ENCODE measurements at regions not wholly inside any gene's neighbourhood (a gene's known extent, or its start where the extent isn't known, plus 50 kb on each side); places are given as distances from the start of the nearest gene placed in this dataset.
A peak's percentile ranks its signal among the peaks of the same experiment; 100 is the strongest.

DNA sequence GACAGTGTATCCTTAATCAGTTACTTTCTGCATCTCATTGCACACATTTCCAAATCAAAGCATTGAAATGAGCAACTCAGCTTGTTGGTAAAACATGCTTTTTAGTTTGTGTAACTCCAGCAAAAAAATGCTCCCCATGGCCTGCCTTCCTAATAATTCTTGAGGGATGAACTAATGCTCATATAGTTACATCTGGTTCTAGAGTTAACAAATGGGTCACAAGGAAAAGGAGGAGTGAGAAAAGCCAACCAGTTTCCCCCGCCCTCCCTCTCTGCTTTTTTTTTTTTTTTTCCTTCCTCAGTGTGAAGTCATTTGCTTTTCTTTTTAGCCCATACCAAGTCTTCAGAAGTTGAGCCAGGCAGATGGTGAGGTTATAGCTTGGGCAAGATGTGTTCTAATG is 231.7 kb downstream of the MTX2 start:
- Histone ChIP-seq H3K4me3 (no peak overlapping the region), H3K27me3 (replicated peaks; ENCODE audit: insufficient read depth) (no peaks in the 10 kb centered on the region), H3K36me3 (no peaks in the 10 kb centered on the region), H3K9me3 (no peaks in the 10 kb centered on the region), H3K27ac (no peak overlapping the region), H3K4me1 (ENCODE audit: control insufficient read depth in 1 of 2, low read depth in 2 of 2) (peaks cover 3 to 13% of the 10 kb centered on the region in 2 donors)
- TF ChIP-seq, protein P1, sequence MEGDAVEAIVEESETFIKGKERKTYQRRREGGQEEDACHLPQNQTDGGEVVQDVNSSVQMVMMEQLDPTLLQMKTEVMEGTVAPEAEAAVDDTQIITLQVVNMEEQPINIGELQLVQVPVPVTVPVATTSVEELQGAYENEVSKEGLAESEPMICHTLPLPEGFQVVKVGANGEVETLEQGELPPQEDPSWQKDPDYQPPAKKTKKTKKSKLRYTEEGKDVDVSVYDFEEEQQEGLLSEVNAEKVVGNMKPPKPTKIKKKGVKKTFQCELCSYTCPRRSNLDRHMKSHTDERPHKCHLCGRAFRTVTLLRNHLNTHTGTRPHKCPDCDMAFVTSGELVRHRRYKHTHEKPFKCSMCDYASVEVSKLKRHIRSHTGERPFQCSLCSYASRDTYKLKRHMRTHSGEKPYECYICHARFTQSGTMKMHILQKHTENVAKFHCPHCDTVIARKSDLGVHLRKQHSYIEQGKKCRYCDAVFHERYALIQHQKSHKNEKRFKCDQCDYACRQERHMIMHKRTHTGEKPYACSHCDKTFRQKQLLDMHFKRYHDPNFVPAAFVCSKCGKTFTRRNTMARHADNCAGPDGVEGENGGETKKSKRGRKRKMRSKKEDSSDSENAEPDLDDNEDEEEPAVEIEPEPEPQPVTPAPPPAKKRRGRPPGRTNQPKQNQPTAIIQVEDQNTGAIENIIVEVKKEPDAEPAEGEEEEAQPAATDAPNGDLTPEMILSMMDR (IDR thresholded peaks at IDR 0.05), result no peak
- ATAC-seq (ENCODE audit: insufficient number of reproducible peaks, low FRiP score, low read depth) (peak; percentile 68), DNase-seq (ENCODE audit: low spot score) (no peak)

DNA sequence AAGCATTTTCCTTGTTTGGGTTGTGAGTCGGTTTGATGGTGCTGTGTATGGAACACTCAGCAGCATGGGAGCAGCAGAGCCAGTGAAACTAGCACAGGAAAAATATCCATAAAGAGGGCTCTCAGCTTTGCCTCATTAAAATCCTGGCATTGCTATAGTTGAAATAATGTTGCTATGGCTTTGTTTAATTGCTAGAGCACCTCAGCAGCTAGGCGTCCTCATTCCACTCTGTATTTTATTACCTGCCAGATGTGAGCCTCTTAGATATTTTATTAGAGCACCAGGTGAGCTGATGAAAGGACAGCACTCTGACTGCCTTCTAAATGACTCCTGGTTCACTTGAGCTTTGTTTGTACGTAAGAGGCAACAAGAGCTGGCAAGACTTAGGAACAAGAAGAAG is 232.4 kb downstream of the MTX2 start:
- Histone ChIP-seq H3K36me3 (no peaks in the 10 kb centered on the region), H3K27me3 (replicated peaks; ENCODE audit: insufficient read depth) (no peaks in the 10 kb centered on the region), H3K9me3 (no peaks in the 10 kb centered on the region), H3K4me3 (no peak overlapping the region), H3K4me1 (ENCODE audit: control insufficient read depth in 1 of 2, low read depth in 2 of 2) (peaks cover 3 to 13% of the 10 kb centered on the region in 2 donors), H3K27ac (no peak overlapping the region)
- TF ChIP-seq, protein P1 (IDR thresholded peaks at IDR 0.05), result no peak
- ATAC-seq (ENCODE audit: insufficient number of reproducible peaks, low FRiP score, low read depth), result no peak
- DNase-seq (ENCODE audit: low spot score), result no peak

DNA sequence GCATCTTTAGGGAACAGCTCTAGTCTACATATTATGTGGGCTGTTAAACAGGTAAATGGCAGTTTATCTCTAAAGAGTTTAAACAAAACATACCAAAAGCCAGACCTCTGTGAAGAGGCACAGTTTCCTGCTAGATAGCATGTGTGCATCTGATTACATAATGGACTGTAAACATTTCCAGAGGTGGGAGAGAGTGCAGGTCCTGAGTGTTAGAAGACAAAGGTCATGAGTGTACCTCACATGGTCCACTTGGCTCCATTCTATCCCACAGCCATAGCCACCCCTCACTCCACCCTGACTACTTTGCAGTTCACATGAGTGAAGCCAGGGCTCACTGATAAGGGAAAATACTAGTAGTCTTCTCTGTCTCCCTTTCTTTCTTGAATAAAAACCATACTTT is 233.4 kb downstream of the MTX2 start:
- TF ChIP-seq, protein P1 (IDR thresholded peaks at IDR 0.05), result no peak
- Histone ChIP-seq H3K27me3 (replicated peaks; ENCODE audit: insufficient read depth) (no peaks in the 10 kb centered on the region), H3K9me3 (no peaks in the 10 kb centered on the region), H3K27ac (no peak overlapping the region), H3K36me3 (no peaks in the 10 kb centered on the region), H3K4me1 (ENCODE audit: control insufficient read depth in 1 of 2, low read depth in 2 of 2) (peaks cover 3 to 13% of the 10 kb centered on the region in 2 donors), H3K4me3 (no peak overlapping the region)
- ATAC-seq (ENCODE audit: insufficient number of reproducible peaks, low FRiP score, low read depth) (no peak), DNase-seq (ENCODE audit: low spot score) (no peak)

DNA sequence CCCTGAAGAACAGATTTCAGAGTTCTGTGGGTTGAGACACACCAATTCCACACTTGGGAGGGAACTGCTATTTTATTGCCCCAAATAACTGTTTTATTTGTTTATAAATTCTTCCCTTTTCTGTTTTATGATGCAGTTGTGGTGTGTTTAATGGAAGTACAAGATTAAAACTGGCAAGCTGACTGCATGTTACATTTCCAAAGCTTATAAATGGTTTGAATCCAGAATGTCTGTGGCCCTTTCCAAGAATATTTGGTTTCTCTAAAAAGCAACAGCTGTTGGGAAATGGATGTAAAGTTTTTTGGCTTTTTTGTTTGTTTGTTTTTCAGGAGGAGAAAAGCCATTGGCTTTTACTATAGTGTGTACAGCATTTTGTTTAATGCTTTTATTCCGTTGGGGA is 234.5 kb downstream of the MTX2 start:
- Histone ChIP-seq H3K27ac (no peak overlapping the region), H3K27me3 (replicated peaks; ENCODE audit: insufficient read depth) (no peaks in the 10 kb centered on the region), H3K4me1 (ENCODE audit: control insufficient read depth in 1 of 2, low read depth in 2 of 2) (peaks cover 3 to 13% of the 10 kb centered on the region in 2 donors), H3K9me3 (no peaks in the 10 kb centered on the region), H3K4me3 (no peak overlapping the region), H3K36me3 (no peaks in the 10 kb centered on the region)
- TF ChIP-seq, protein P1 (IDR thresholded peaks at IDR 0.05), result no peak
- DNase-seq (ENCODE audit: low spot score) (no peak), ATAC-seq (ENCODE audit: insufficient number of reproducible peaks, low FRiP score, low read depth) (no peak)

DNA sequence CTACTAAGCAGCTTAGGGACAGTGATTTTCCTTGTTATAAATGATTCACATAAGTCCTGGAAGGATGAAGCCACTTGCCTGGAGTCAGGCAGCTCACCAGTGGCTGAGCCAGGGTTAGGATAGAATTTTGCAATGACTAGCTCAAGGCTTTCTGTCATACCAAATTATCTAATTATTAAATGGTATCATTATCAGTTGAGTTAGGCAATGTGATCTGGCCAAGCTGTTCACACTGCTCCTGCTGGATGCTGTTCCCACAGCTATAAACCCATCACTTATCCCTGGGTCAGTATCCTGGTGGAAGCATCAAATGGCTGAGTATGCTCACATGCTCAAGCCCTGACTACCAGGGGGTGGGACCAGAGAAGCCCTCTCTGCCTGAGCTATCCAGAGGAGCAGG is 235.2 kb downstream of the MTX2 start:
- H3K4me3 ChIP-seq, result no peak overlapping the region
- H3K27ac ChIP-seq, result no peak overlapping the region
- DNase-seq (ENCODE audit: low spot score), result no peak

More for the DNA sequence above, 235.2 kb downstream of the MTX2 start:
- no peaks in the 10 kb centered on the region for H3K36me3 ChIP-seq
- no peaks in the 10 kb centered on the region for H3K27me3 ChIP-seq (replicated peaks; ENCODE audit: insufficient read depth)
- H3K9me3 ChIP-seq, result no peaks in the 10 kb centered on the region
- H3K4me1 ChIP-seq (ENCODE audit: control insufficient read depth in 1 of 2, low read depth in 2 of 2), result peaks cover 3 to 13% of the 10 kb centered on the region in 2 donors
- TF ChIP-seq, protein P1 (IDR thresholded peaks at IDR 0.05), result no peak
- ATAC-seq (ENCODE audit: insufficient number of reproducible peaks, low FRiP score, low read depth), result no peak

Data from thoracic aorta (tissue), 2 donors.